HG03175 (cell line): ENCODE measurements at regions not wholly inside any gene's neighbourhood (a gene's known extent, or its start where the extent isn't known, plus 50 kb on each side); places are given as distances from the start of the nearest gene placed in this dataset.

Experiments
- ATAC-seq: cut with Tn5 transposase; IDR thresholded peaks from one replicate; pipeline ENCODE4 v1.9.1; 2021; ENCODE audit warnings: mild to moderate bottlenecking, moderate library complexity; ENCODE audit not compliant: unreplicated experiment

GRCh38 chr11:105201166-105201565 is 61.6 kb upstream of the CARD18 start:
- ATAC-seq = no peak

- ATAC-seq = no peak
Observed at GRCh38 chr11:105197071-105197815, 57.7 kb upstream of the CARD18 start.

GRCh38 chr11:105193260-105193659 is 53.7 kb upstream of the CARD18 start:
- ATAC-seq = no peak

- ATAC-seq = no peak
Observed at GRCh38 chr11:105192115-105192514, 52.5 kb upstream of the CARD18 start.

- ATAC-seq = no peak
Observed at GRCh38 chr11:105189581-105189980, 50.0 kb upstream of the CARD18 start.
